Suppressor macrophage treated with lipopolysaccharide for 4 hours (primary cell): ENCODE measurements at regions not wholly inside any gene's neighbourhood (a gene's known extent, or its start where the extent isn't known, plus 50 kb on each side); places are given as distances from the start of the nearest gene placed in this dataset.
"Not testable (repeated sequence)": the region's sequence is repeated elsewhere in the genome, so short reads cannot be mapped to it uniquely, and the experiment has no call there.

Experiments used
- DNase-seq: peaks from one replicate; pipeline ENCODE4 v3.0.0-alpha.2; 2020

DNA sequence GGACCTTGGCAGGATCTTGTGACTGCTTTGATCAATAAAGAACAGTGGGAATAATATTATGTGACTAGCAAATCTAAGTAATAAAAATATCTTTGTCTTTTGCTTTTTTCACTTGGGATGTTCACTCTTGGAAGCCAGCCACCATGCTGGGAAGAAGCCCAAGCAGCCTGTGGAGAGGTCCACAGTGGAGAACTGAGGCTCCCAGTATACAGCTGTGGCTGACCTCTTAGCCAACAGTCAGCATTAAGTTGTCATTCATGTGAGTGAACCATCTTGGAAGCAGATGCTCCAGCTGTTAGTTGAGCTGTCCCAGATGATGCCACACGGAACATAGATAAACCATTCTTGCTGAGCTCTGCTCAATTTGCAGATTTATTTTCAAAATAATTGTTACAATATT is 160.0 kb downstream of the OSR1 start:
- no peak for DNase-seq

DNA sequence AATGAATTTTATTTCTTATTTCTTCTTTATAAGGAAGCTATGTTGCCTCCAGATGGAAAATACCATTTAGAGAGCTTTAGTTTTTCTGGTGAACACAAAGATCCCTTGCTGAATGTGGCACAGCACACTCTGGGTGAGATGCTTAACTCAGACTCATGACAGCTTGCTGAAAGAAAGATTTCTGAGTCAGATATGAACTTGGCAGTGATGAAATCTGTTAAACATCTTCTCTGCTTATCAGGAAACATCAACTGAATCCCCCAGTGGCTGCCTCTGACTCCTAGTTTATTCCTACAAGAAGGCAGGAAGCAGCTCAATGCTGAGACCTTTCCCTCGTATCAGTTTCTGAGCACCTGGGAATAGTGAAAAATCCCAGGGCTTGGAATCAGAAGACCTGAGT is 162.8 kb downstream of the OSR1 start:
- DNase-seq: no peak

DNA sequence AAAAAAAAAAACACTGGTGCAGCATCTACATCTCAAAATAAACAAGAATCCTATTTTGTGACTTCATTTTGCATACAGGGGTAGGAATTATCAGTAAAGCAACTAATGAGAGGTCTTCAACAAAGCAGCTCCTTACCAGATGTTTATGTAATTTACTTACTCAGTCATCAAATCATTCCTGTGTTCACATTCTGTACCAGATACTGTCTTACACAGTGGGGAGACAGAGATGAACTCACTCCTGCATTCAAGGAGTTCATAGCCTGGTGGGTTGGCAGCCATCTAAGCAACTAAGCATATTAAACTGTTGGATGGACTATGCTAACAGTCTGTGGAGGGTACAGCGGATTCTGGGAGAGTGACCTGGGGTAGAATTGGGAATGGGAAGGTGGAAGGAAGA is 169.0 kb downstream of the OSR1 start:
- no peak for DNase-seq

DNA sequence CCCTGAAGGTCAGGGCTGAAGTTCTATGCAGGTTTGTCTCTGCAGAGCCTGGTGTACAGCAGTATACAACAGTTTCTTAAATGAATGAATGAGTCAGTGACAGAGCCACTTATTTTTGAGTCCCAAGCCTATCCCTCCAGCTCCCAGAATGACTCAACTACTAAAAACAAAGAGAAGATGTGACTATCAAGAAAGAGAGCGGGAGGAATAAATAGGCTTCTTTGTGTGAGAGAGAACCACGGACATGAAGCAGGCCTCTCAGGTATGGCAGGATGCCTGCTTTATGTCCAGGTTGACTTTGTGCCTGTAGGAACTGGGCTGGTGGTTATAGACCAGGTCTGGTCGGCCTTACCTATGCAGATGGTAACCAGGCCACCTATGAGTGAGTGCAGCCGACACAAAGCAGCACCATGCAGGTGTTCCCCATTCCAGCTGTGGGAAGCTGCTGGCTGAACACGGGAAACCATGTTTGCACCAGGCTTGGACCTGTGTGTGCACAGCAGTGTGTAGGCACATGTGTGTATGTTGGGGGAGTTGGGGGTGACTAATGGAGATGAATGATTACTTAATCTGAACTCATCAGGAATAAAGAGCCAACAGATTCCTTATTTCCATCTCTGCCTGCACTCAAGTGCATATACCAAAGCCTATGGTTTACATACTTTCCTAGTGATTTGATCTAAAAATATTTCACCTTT is 171.0 kb downstream of the OSR1 start:
- no peak for DNase-seq

DNA sequence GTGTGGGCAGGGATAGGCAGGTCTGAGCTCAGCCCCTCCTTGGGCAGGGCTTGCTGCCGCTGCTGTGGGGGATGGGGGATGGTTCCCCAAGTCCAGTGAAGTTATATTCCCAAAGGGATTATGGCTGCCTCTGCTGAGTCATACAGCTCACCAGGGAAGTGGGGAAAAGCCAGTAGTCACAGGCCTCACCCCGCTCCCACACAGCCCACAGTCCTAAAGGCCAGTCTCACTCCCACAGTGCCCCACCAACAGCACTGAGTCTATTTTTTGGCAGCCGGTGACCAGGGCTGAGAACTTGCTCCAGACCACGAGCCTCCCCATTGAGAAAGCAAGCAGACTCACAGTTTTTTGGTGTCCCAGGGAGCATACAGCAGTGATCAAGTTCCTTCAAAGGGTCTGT is 173.3 kb downstream of the OSR1 start:
- DNase-seq: no peak

DNA sequence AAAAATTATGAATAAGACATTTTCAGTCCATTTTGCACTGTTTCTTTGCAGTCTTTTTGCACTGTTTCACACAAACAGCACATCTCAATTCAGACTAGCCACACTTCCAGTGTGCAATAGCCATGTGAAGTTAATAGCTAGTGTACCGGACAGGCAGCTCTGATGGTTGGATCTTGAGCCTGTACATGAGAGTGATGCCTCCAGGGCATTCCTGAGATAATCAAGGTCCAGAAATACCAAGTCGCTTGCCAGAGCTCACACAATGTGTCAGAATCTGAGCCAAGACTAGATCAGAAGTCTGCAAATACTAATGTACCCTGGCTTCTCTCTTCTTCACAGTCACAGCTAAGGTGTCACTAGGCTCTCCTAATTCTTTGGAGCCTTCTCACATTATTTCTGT is 180.2 kb downstream of the OSR1 start:
- DNase-seq: no peak

DNA sequence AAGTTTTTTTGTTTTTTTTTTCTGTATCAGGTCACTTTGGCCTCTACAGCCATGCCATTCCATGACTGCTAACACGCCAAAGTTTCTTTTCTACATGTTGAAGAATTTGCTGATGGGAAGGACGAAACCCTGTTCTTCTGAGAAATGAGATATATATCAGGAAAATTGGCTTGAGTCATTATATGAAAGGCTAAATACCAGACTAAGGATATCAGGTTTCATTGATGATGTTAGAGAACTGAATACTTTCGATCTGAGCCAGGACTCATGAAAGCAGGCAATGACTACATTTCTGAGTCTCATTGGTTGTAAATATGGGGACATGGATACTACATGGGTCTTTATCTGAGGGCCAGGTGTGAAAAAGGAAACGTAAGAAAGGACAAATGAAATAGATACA is 181.4 kb downstream of the OSR1 start:
- DNase-seq: no peak

DNA sequence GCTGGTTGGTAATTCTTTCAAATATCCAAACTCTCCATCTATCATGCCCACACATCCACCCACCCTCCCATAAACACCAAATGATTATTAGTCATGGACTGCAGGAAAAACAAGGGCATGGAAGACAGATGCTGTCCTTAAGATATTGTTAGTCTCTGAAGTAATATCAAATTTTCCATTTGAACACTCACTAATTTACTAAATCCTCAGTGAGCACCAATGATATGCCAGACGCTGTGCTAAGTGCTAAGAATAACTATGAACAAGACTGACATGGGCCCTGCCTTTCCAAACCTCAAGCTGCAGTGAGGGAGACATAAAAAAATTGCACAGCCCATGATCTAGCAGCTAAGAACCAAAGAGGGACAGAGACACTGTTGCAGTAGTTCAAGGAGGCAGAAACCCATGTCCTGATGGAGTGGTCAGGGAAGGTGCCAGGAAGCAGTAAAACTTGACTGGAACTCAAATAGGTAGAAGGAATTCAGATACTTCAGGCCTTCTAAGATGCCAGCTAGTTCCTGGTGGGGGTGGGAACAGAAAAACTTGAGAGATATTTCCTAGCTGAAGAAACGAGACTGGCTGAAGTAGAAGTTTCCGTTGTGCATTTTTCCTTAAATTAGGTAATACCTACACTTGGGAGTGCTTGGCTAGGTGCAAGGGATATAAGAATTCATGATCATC is 182.1 kb downstream of the OSR1 start:
- no peak for DNase-seq

DNA sequence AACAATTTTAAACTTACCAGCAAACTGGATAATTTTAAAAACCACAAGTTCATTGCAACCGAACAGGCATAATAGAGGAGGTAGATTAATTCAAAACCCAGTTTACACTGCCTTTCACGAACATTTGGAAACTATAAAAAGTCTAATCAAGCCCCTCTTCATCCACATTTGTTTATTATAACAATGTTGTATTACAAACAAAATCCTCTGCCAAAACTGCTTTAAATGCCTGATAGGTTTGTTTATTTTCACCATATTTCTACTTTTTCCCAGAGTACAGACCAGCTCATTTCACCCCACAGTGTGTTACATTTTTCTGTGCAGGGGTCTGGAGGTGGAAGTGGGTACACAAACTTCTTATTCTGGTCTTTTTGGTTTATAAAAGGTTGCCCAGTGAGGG is 184.2 kb downstream of the OSR1 start:
- no peak for DNase-seq

DNA sequence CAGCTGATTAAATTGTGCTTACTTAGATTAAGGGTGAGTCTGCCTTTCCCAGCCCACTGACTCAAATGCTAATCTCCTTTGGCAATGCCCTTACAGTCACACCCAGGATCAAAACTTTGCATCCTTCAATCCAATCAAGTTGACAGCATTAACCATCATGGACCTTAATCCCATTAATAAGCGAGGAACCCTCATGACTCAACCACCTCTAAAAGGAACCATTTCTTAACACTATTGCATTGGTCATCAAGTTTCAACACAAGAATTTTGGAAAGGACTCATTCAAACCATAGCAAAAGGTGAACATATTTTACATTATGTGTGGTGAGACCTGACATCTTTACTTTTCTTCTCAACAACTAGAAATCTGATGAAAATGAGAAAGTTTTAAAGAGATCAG is 187.0 kb downstream of the OSR1 start:
- DNase-seq: no peak

DNA sequence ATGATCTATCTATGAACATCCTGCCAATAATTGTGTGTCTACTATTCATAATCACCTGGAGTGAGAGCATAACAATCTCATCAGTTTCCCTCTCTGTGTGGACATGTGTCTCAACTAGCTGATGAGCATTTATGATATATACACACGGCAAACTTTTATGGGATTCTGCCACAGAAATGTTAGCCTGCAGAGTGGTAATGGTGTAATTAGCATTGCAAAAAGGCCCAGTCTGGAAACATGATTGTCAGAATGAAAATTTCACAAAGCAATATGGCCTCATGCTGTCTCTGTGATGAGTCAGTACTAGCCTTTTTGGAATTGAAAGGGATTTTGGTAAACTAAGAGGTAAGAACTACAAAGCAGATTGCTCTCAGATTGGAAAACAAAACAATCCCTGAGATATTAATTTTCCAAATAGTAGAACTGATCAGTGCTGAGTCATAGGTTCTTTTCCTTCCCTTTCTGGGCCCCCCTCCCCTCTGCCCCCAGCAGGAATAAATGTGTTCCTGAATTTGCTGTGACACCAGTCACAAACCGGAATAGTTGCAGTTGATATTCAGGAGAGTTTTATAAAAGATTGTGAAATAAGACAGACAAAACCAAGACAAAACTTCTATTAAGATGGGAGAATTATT is 189.2 kb downstream of the OSR1 start:
- no peak for DNase-seq

DNA sequence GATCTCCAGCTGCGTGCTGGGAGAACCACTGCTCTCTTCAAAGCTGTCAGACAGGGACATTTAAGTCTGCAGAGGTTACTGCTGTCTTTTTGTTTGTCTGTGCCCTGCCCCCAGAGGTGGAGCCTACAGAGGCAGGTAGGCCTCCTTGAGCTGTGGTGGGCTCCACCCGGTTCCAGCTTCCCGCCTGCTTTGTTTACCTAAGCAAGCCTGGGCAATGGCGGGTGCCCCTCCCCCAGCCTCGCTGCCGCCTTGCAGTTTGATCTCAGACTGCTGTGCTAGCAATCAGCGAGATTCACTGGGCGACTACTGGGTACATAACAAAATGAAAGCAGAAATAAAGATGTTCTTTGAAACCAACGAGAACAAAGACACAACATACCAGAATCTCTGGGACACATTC is 194.3 kb downstream of the OSR1 start:
- not testable (repeated sequence) for DNase-seq

DNA sequence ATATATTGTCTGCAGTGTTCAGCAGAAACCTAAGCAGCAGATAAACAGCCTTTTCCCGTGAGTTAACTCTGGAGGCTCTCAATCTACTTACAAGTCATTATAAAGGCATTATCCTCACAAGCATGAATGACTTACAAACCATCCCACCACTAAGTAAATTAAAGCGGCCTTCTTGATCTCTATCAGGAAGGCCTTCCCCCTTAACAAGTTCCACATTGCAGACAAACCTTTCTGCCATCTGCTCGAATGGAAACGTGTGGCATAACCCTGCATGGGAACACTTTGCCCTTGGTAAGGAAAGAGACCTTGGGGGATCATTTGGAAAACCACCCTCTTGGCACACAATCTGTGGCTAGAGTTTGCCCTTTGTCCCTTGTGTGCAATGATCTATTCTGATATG is 199.5 kb downstream of the OSR1 start:
- DNase-seq: no peak

DNA sequence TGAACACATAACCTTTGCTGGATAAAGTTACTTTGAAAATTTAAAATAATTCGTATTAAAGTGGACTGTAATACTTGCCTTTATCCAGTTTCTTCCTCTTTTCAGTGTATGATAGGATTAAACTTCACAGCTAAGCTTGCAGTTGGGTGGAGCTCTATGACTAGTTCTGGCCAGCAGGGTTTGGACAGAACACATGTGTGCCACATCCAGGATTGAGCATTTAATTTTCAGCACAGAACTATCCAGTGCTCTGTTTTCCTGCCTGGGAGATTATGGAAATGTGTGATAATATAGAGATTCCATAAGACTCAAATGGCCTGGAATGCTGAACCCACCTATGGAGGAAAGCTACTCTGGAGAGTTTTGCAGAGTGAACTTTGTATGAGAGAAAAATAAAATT is 200.2 kb downstream of the OSR1 start:
- no peak for DNase-seq

DNA sequence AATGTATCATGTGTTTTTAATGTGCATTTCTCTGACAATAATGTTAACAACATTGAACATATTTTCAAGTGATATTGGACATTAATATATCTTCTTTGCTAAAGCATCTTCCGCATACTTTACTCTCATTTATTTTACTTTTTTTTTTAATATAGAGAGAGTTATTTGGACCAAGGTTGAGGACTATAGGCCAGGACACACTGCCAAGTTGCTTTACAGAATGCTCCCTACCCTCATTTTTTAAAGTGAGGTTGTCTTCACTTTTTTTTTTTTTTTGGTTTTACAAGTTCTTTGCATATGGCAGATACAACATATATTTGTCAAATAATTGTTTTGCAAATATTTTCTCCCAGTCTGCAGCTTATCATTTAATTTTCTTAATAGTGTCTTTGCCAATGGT is 201.8 kb downstream of the OSR1 start:
- no peak for DNase-seq

DNA sequence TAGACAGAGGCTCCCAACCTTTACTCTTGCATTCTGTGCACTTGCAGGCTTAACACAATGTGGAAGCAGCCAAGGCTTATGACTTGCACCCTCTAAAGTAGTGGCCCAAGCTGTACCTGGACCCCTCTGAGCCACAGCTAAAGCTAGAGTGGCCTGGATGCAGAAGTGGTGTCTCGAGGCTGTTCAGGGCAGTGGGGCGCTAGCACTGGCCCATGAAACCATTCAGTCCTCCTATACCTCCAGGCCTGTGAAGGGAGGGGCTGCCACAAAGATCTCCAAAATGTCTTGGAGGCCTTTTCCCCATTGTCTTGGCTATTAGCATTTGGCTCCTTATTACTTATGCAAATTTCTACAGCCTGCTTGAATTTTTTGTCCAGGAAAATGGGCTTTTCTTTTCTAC is 207.7 kb downstream of the OSR1 start:
- DNase-seq: no peak

DNA sequence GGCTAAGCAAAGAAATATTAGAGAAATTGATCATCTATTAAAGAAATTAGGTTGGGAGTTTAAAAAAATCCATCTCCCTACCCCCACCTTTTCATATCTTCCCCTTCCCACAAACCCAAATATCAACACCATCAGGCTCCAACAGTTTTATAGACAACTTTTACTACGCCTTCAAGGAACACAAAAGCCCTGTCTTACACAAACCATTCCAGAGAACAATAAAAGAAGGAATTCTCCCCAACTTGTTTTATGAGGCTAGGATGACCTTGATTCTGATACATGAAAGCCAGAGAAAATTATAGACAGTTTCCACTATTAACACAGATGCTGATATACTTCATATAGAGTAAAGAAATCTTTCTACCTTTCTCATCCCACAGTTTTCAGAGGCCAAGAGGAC is 211.6 kb downstream of the OSR1 start:
- DNase-seq: no peak

DNA sequence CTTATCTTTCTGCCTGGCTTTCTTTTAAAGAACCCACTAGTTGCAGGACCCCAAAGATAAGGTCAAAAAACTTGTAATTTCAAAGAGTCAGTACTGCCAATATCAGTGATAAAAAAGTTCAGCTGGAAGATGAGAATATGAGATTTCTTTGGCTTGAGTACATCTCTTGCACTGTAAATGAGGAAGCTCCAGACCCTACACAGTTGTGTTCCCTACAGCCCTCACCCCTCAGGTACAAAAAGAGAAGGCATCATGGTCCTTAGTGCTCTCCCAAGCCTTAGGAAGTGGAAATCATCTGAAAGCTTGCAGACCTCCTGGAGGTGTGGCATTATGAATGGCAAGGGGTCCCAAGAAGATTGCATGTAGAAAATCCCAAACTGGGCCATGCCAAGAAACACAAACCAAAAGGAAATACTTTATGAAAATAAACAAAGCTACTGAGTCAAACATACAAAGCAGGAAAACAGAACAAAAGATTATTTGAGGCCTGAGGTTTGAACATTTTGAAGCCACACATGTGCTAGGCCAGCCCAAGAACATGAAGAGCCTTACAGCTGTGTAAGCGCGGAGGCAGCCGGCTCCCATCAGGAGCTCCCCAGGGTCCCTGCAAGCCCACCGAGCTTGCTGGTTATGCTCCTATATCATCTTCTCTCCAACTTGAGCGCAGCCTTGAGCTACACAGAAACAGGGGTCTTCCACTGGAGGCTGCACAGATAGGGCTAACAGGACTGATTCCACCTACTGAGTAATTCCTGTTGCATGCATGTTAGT is 217.0 kb downstream of the OSR1 start:
- DNase-seq: no peak

DNA sequence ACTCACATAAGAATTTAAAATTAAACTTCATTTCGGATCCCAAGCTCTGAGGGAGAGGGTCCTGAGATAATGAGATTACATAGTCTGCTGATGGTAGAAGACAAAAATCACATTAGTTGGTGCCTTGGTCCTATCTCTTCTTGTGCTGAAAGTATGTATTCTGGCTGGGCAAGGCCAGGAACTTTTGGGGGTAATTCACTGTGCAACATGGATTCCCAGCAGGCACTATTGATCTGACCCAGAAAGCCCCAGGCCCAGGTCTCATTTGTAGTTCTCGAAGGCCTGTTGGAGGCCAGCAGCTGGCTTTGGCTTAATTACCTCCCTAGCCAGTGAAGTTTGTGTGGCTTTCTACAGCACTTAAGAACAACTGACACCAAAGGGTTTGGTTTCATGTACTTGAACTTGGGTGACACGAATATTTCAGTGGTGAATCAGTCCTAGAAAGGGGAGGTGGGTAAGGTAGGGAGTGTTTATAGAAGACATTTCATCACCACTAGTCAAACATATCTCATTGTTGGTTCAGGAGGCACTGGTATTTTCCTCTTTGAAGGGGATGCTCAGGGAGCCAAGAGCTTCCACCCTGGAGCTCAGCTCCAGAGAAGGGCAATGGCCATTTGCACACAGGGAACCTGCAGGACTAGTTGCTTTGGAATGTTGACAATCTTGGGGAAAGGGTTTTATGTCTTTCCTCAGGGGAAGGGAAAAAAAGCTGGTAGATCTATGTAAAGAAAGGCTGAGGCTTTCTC is 217.8 kb downstream of the OSR1 start:
- no peak for DNase-seq

DNA sequence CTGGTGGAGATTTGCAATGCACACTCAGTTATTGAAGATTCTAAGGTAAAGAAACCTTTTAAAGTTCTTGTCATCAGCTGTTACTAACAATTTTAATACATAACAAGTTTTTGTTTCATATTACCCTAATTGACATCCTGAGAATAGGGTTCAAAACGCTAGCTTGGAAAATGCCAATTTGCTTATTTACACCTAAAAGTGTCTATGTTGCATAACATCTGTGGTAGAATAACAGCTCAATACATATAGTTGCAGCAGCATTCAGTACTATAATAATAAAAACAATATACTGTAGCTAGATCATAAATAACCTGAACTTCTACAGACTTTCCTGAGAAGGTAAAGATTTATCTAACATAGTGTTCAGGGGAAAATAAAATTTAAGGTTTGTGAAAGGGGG is 219.0 kb downstream of the OSR1 start:
- no peak for DNase-seq

DNA sequence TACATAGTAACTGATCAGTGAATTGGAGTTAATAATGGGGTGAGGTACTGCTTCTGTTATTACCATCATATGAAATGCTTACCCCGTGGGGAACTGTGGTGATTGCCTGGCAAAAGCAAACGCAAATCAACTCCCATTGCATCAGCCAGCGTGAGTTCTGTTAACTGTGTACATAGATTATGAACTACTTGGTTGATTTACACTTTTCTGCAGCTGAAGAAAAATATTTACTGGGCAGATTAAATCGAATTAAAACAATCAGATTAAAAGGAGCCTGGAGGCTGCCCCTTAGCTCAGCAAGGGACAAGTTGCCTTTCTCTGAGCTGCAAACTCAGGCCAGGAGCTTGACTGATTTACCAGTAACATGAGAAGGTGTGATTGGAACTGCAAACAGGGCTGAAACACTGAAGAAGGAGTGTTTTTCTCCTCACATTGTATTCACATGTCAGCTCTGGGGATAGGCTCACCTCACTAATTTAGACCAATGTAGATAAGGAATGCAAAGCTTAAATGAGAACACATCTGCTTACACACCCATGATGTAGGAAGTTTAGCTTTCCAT is 220.1 kb downstream of the OSR1 start:
- no peak for DNase-seq

DNA sequence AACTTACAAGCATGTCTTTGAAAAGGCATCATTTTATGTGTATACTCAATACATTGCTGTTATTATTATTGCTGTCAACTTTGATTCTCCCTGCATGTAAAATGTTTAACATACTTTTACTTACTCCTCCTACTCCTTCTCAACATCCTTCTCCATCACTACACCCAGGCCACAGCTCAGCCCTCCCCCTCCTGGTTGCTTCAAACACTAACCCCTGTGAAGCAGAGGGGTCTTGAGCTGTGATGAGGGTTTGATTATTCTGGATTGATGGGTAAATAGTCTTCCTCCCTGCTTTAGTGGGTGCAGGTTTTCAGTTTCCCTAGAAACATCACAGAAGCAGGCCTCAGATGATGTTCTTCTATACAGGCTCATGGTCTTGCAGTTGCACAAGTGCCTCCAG is 221.0 kb downstream of the OSR1 start:
- no peak for DNase-seq

DNA sequence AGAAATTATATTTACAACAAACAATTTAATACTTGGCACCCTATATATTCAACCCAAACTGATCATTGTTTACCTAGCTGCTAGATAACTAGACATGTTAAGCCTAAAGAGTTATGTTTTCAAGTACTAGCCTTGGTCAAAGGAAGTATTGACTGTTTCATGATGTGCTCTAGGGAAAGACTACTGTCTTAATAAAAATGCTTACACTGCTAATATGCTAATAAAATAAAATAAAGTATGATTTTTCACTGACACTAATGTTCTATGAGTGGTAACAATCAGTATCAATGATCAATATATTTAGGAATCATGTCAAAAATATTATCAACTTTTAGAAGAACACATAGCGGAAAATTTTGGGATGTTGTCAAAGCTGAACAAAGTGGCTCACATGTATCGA is 225.5 kb downstream of the OSR1 start:
- DNase-seq: no peak
